K562 (cell line): ENCODE measurements at regions not wholly inside any gene's neighbourhood (a gene's known extent, or its start where the extent isn't known, plus 50 kb on each side); places are given as distances from the start of the nearest gene placed in this dataset.

Experiments
- ATAC-seq: fragments of 200-7000 bp; cut with Tn5 transposase; 3 replicates; pipeline ENCODE4 v1.9.1; 2020; ENCODE audit warnings: moderate library complexity
- BruUV-seq: library from RNA; stranded (reverse); fragments of 400-500 nt; replicated peaks from 2 replicates; lab custom pipeline; 2021; lab: Mats Ljungman, UMichigan
- CTCF ChIA-PET: fragments of 300-600 bp; formaldehyde crosslinking; extraction: SDS; loops from one replicate; lab custom pipeline; 2021; ENCODE audit warnings: low intra/inter-chr PET ratio; lab: Yijun Ruan, JAX
- POLR2A ChIA-PET: fragments of 300-600, 350-650 bp; sonication (Branson Sonifier 250); formaldehyde crosslinking; extraction: SDS; loops from one replicate; lab custom pipeline; 2021; ENCODE audit warnings: antibody characterized with exemption, inconsistent platforms; lab: Yijun Ruan, JAX
- DNase-seq, 4 experiments: peaks; one replicate each; pipeline versions ENCODE4 v3.0.0 to v3.0.0-alpha.2; 2011 to 2018; ENCODE audit warnings: low spot score in 3 of 4, mixed read lengths in 3 of 4; ENCODE audit errors: extremely low read depth in 1 of 4
- FAIRE-seq: peaks from 2 replicates; lab custom pipeline; 2011; peaks lifted over from hg19 to GRCh38; lab: Jason Lieb, UNC
- H2AFZ ChIP-seq: 2 replicates; pipeline ENCODE4 v1.6.0; 2011; ENCODE audit warnings: low read depth, low read length, control low read depth, inconsistent platforms
- H3K27ac ChIP-seq: fragments of 200-600 bp; 3 replicates; pipeline ENCODE4 v1.8.0; 2011; ENCODE audit warnings: low read depth, mild to moderate bottlenecking, control low read depth, inconsistent platforms, low read length, moderate library complexity, mixed read lengths; ENCODE audit errors: extremely low read depth
- H3K27me3 ChIP-seq, 2 experiments: fragments of 300-600 bp in 1 of 2; 2 replicates in 1 of 2; 3 replicates in 1 of 2; pipeline versions ENCODE4 v1.6.0 to v1.8.0; 2011; ENCODE audit warnings: inconsistent platforms in 2 of 2, low read length in 2 of 2, mild to moderate bottlenecking in 1 of 2, mixed read lengths in 1 of 2, moderate library complexity in 1 of 2; ENCODE audit not compliant: control insufficient read depth in 2 of 2, insufficient read depth in 2 of 2
- H3K36me3 ChIP-seq: fragments of 300-600 bp; 3 replicates; pipeline ENCODE4 v1.8.0; 2011; ENCODE audit warnings: mild to moderate bottlenecking, low read length, inconsistent platforms; ENCODE audit not compliant: control insufficient read depth, insufficient read depth
- H3K4me1 ChIP-seq, 2 experiments: fragments of 200-600 bp in 1 of 2; replicated peaks in 1 of 2; 2 replicates in 1 of 2; 3 replicates in 1 of 2; pipeline versions ENCODE4 v1.5.1 to v1.8.0; 2011; ENCODE audit warnings: inconsistent platforms in 2 of 2, low read length in 2 of 2, mild to moderate bottlenecking in 1 of 2, mixed read lengths in 1 of 2, moderate library complexity in 1 of 2; ENCODE audit not compliant: control insufficient read depth in 2 of 2, insufficient read depth in 2 of 2
- H3K4me2 ChIP-seq: 2 replicates; pipeline ENCODE4 v1.6.1; 2011; ENCODE audit warnings: low read length, control low read depth, inconsistent platforms, mixed read lengths; ENCODE audit not compliant: insufficient read depth
- H3K4me3 ChIP-seq: fragments of 200-600 bp; sonication (generic), shearing (Covaris generic); 2 replicates; pipeline ENCODE4 v1.5.1; 2016; ENCODE audit warnings: control low read depth, inconsistent platforms
- H3K79me2 ChIP-seq: fragments of 200-600 bp; 3 replicates; pipeline ENCODE4 v1.8.0; 2011; ENCODE audit warnings: low read length, inconsistent platforms; ENCODE audit not compliant: control insufficient read depth, insufficient read depth
- H3K9ac ChIP-seq, 2 experiments: 2 replicates each; pipeline versions ENCODE4 v1.6.0 to v1.6.1; 2011; ENCODE audit warnings: low read depth in 2 of 2, low read length in 2 of 2, control low read depth in 1 of 2, inconsistent platforms in 1 of 2, mild to moderate bottlenecking in 1 of 2, mixed read lengths in 1 of 2; ENCODE audit not compliant: insufficient read depth in 1 of 2
- H3K9me1 ChIP-seq: one replicate; pipeline ENCODE4 v1.6.0; 2011; ENCODE audit warnings: inconsistent platforms, mild to moderate bottlenecking, low read length, moderate library complexity; ENCODE audit not compliant: control insufficient read depth, insufficient read depth
- H3K9me3 ChIP-seq: replicated peaks from 2 replicates; pipeline ENCODE4 v1.5.1; 2011; ENCODE audit warnings: low read depth, low read length, inconsistent platforms; ENCODE audit not compliant: control insufficient read depth, insufficient read depth
- H4K20me1 ChIP-seq: replicated peaks from 2 replicates; pipeline ENCODE4 v1.6.1; 2011; ENCODE audit warnings: low read length, inconsistent platforms, mixed read lengths; ENCODE audit not compliant: control insufficient read depth, insufficient read depth
- CREBBP ChIP-seq: IDR thresholded peaks from one replicate; pipeline ENCODE4 v1.6.1; 2012; ENCODE audit warnings: low read depth, mild to moderate bottlenecking, control low read depth, inconsistent platforms, low read length
- ELF2 ChIP-seq: fragments of 250-450 bp; sonication (Bioruptor Pico); IDR thresholded peaks from 2 replicates; pipeline ENCODE4 v1.5.0; 2021; ENCODE audit warnings: mild to moderate bottlenecking
- GMEB1 ChIP-seq: fragments of 250-450 bp; sonication (Bioruptor Pico); IDR thresholded peaks from 2 replicates; pipeline ENCODE4 v1.4.0; 2020; ENCODE audit warnings: mild to moderate bottlenecking
- HDAC2 ChIP-seq: fragments of 450-650 bp; IDR thresholded peaks from 2 replicates; pipeline ENCODE4 v1.6.1; 2016; ENCODE audit warnings: mild to moderate bottlenecking
- HMG20B ChIP-seq: fragments of 250-450 bp; sonication (Bioruptor Pico); IDR thresholded peaks from 2 replicates; pipeline ENCODE4 v1.5.0; 2021; ENCODE audit warnings: mild to moderate bottlenecking
- HOMEZ ChIP-seq: fragments of 250-450 bp; sonication (Bioruptor Pico); IDR thresholded peaks from 2 replicates; pipeline ENCODE4 v1.4.0; 2020; ENCODE audit warnings: mild to moderate bottlenecking, moderate library complexity
- IRF9 ChIP-seq: fragments of 450-650 bp; IDR thresholded peaks from 2 replicates; pipeline ENCODE4 v1.6.1; 2016; ENCODE audit warnings: missing biosample characterization, missing genetic modification characterization
- NONO ChIP-seq, 2 experiments: fragments of 200-400 bp in 1 of 2; fragments of 450-650 bp in 1 of 2; formaldehyde crosslinking in 1 of 2; IDR thresholded peaks; 2 replicates each; pipeline ENCODE4 v1.6.1; 2017; ENCODE audit warnings: low read depth in 2 of 2, mild to moderate bottlenecking in 2 of 2, moderate library complexity in 2 of 2, low read length in 1 of 2
- PTRF ChIP-seq: fragments of 450-650 bp; IDR thresholded peaks from 2 replicates; pipeline ENCODE4 v1.6.1; 2016; ENCODE audit warnings: mild to moderate bottlenecking, missing genetic modification characterization, missing compliant biosample characterization
- RBM15 ChIP-seq: fragments of 200-400 bp; formaldehyde crosslinking; IDR thresholded peaks from 2 replicates; pipeline ENCODE4 v1.6.1; 2018; ENCODE audit warnings: mild to moderate bottlenecking, low read length, moderate library complexity; ENCODE audit not compliant: insufficient read depth
- RFX1 ChIP-seq: fragments of 450-650 bp; IDR thresholded peaks from 2 replicates; pipeline ENCODE4 v1.6.1; 2016; ENCODE audit warnings: mild to moderate bottlenecking, moderate library complexity
- SIRT6 ChIP-seq: IDR thresholded peaks from one replicate; pipeline ENCODE4 v1.6.1; 2012; ENCODE audit warnings: low read depth, mild to moderate bottlenecking, control low read depth, inconsistent platforms, low read length, moderate library complexity
- ZHX1 ChIP-seq: fragments of 150-350 bp; conservative IDR thresholded peaks from 2 replicates; pipeline ENCODE4 v1.6.1; 2014; ENCODE audit warnings: low read length
- ZNF695 ChIP-seq: fragments of 450-650 bp; formaldehyde crosslinking; IDR thresholded peaks from 2 replicates; pipeline ENCODE4 v1.4.0; 2020; ENCODE audit warnings: mild to moderate bottlenecking, moderate library complexity
- WGBS: fragments of 100-300 bp; shearing (Covaris generic); methylation state at CpG from one replicate; pipeline ENCODE4 v1.1.6; 2016; ENCODE audit warnings: low coverage, mixed read lengths; ENCODE audit not compliant: insufficient coverage; ENCODE audit errors: missing lambda C conversion rate; 5-methylcytosine and 5-hydroxymethylcytosine counted together
- in situ Hi-C: fragments of 300-500 bp; cut with MboI; formaldehyde crosslinking; loops from 4 replicates; pipeline ENCODE4 v1.15.0; 2018; ENCODE audit warnings: inconsistent platforms, mixed read lengths
- intact Hi-C: fragments of 100-400 bp; cut with micrococcal nuclease; formaldehyde crosslinking; loops from 2 replicates; pipeline ENCODE4 v1.14.2; 2022

GRCh38 chr7:98763441-98763840 lies 106.4 kb downstream of the TMEM130 start:
- DNase-seq: no peak
- no peak for ATAC-seq
- no peaks in the 10 kb centered on the region for H3K36me3 ChIP-seq
- H3K27me3 ChIP-seq: peaks cover 12 to 49% of the 10 kb centered on the region in 2 experiments
- no TSS peak for BruUV-seq
- H3K9ac ChIP-seq: no peak overlapping the region
- no peaks in the 10 kb centered on the region for H3K4me1 ChIP-seq
- CTCF ChIA-PET: interaction anchor here (0.5 kb wide), 1 partner anchor 130 kb away, joined by 3 read pairs; no protein-coding TSS in a partner anchor
- POLR2A ChIA-PET: interaction anchor here (0.6 kb wide), 1 partner anchor 395 kb away, joined by 3 read pairs; no protein-coding TSS in a partner anchor
- H3K27ac ChIP-seq: no peak overlapping the region
- 5% methylated on average over 8 of the region's 8 CpGs for WGBS
- H3K9me1 ChIP-seq: no peaks in the 10 kb centered on the region
- TF ChIP-seq CREBBP: no peak
- no peak for TF ChIP-seq ELF2 (CRISPR knock-in tag)
- TF ChIP-seq HDAC2: no peak
- no peak for TF ChIP-seq RFX1
- TF ChIP-seq SIRT6: no peak
- TF ChIP-seq ZHX1: no peak
- no peak for TF ChIP-seq IRF9 (tag)
- TF ChIP-seq PTRF (tag): no peak
- no peak for TF ChIP-seq ZNF695
- TF ChIP-seq HOMEZ (CRISPR knock-in tag): no peak
- no peak for TF ChIP-seq HMG20B
- TF ChIP-seq NONO (IDR thresholded peaks at IDR 0.05; ENCODE audit: low read depth in 2 of 2, low read length in 1 of 2): no peak
- TF ChIP-seq GMEB1 (CRISPR knock-in tag): no peak
- no peak for TF ChIP-seq RBM15
- no peak for FAIRE-seq
- H3K4me3 ChIP-seq: no peak overlapping the region
- no peak overlapping the region for H2AFZ ChIP-seq
- H3K9me3 ChIP-seq: 0 out of 2 replicates have a peak, but pooled peaks cover 3% of the 10 kb centered on the region
- H3K79me2 ChIP-seq: no peaks in the 10 kb centered on the region
- H3K4me2 ChIP-seq: no peak overlapping the region
- H4K20me1 ChIP-seq: 0 out of 2 replicates have a peak, but pooled peaks cover 4% of the 10 kb centered on the region
- in situ Hi-C loops: no loop called here
- intact Hi-C loops: no loop called here
